PC-9 (cell line): ENCODE measurements at regions not wholly inside any gene's neighbourhood (a gene's known extent, or its start where the extent isn't known, plus 50 kb on each side); places are given as distances from the start of the nearest gene placed in this dataset.

Source experiments
- BruUV-seq: library from RNA; stranded (reverse); fragments of 400-500 nt; replicated peaks from 2 replicates; lab custom pipeline; 2021; lab: Mats Ljungman, UMichigan
- CTCF ChIA-PET: fragments of 300-600 bp; sonication (Branson Sonifier 250); formaldehyde crosslinking; loops from one replicate; lab custom pipeline; 2022; ENCODE audit warnings: antibody characterized with exemption; lab: Charles Lee
- POLR2A ChIA-PET: fragments of 300-600 bp; sonication (Branson Sonifier 250); formaldehyde crosslinking; loops from one replicate; lab custom pipeline; 2022; ENCODE audit warnings: antibody characterized with exemption; ENCODE audit not compliant: unreplicated experiment; lab: Charles Lee
- DNase-seq, 2 experiments: peaks; one replicate each; pipeline versions ENCODE4 v3.0.0 to v3.0.0-alpha.2; 2015 to 2022; ENCODE audit warnings: mixed read lengths in 1 of 2
- H2AFZ ChIP-seq: fragments of 200-600 bp; sonication (generic); 2 replicates; pipeline ENCODE4 v1.8.1; 2017; ENCODE audit warnings: antibody characterized with exemption
- H3F3A ChIP-seq: fragments of 200-600 bp; sonication (generic); 2 replicates; pipeline ENCODE4 v1.8.1; 2017; ENCODE audit warnings: antibody characterized with exemption, mild to moderate bottlenecking, low read depth; ENCODE audit not compliant: insufficient read depth
- H3K27ac ChIP-seq: fragments of 200-600 bp; sonication (generic); 2 replicates; pipeline ENCODE4 v1.6.1; 2016; ENCODE audit warnings: mixed run types
- H3K27me3 ChIP-seq: fragments of 200-600 bp; sonication (generic); 2 replicates; pipeline ENCODE4 v1.6.1; 2016; ENCODE audit warnings: low read depth, mixed run types; ENCODE audit not compliant: insufficient read depth
- H3K36me3 ChIP-seq: fragments of 200-600 bp; sonication (generic); 2 replicates; pipeline ENCODE4 v1.6.1; 2016; ENCODE audit warnings: low read depth, mixed run types
- H3K4me1 ChIP-seq: fragments of 200-600 bp; sonication (generic); replicated peaks from 2 replicates; pipeline ENCODE4 v1.6.1; 2016; ENCODE audit warnings: mixed run types; ENCODE audit not compliant: insufficient read depth
- H3K4me2 ChIP-seq: fragments of 200-600 bp; sonication (generic); 2 replicates; pipeline ENCODE4 v1.6.1; 2017; ENCODE audit warnings: mixed run types
- H3K4me3 ChIP-seq: fragments of 200-600 bp; sonication (generic); 2 replicates; pipeline ENCODE4 v1.6.1; 2016; ENCODE audit warnings: mixed run types
- H3K79me2 ChIP-seq: fragments of 200-600 bp; sonication (generic); 2 replicates; pipeline ENCODE4 v1.6.1; 2017; ENCODE audit warnings: low read depth, mixed run types
- H3K9me2 ChIP-seq: fragments of 200-600 bp; sonication (generic); 2 replicates; pipeline ENCODE4 v1.8.1; 2017; ENCODE audit warnings: mild to moderate bottlenecking; ENCODE audit not compliant: insufficient read depth
- H3K9me3 ChIP-seq: fragments of 200-600 bp; sonication (generic); 2 replicates; pipeline ENCODE4 v1.8.1; 2016; ENCODE audit warnings: low read depth; ENCODE audit not compliant: insufficient read depth
- H4K20me1 ChIP-seq: fragments of 200-600 bp; sonication (generic); 2 replicates; pipeline ENCODE4 v1.8.1; 2017; ENCODE audit not compliant: insufficient read depth
- EZH2 ChIP-seq: fragments of 200-600 bp; sonication (generic); IDR thresholded peaks from 2 replicates; pipeline ENCODE4 v1.8.0; 2017; ENCODE audit warnings: antibody characterized with exemption, low read depth
- intact Hi-C: fragments of 100-400 bp; cut with micrococcal nuclease; formaldehyde crosslinking; loops from one replicate; pipeline ENCODE4 v1.10.0; 2022; ENCODE audit not compliant: unreplicated experiment
- TF ChIP-seq, protein P1 (sequence below): fragments of 200-600 bp; sonication (generic); conservative IDR thresholded peaks from 2 replicates; pipeline ENCODE4 v1.6.1; 2017; ENCODE audit warnings: mixed run types, antibody characterized with exemption, mild to moderate bottlenecking, moderate library complexity

DNA sequence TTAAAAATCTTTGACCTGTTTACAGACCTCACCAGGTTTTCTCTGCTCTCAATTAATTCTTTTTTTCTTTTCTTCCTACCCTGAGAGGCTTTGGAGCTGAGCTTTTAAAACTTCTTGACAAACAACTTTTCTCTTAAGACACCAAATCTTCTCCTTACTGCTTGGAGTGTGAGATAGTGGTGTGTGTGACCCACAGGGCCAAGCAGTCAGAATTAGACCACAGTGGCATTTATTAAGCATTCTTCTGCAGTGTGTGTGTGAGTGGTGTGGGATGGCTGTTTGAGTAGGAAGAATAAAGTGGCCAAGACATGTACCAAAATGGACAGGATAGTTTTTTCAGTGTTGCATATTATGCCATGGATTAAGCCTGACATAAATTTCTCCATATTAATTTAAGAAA is 665.1 kb downstream of the RAPGEF2 start:
- ChIA-PET CTCF (no interaction called here), POLR2A (no interaction called here)
- H3K9me2 ChIP-seq: no peaks in the 10 kb centered on the region
- H3F3A ChIP-seq: no peaks in the 10 kb centered on the region
- H3K9me3 ChIP-seq: no peaks in the 10 kb centered on the region
- no peak overlapping the region for H3K27ac ChIP-seq
- no peak for DNase-seq
- H4K20me1 ChIP-seq: no peaks in the 10 kb centered on the region
- H2AFZ ChIP-seq: no peak overlapping the region
- H3K79me2 ChIP-seq: no peaks in the 10 kb centered on the region
- intact Hi-C loops: loop anchor here (10.0 kb wide), 1 partner anchor 283 kb away; no protein-coding TSS in a partner anchor
- H3K4me2 ChIP-seq: no peak overlapping the region
- H3K4me1 ChIP-seq: no peaks in the 10 kb centered on the region
- no peak for TF ChIP-seq EZH2
- TF ChIP-seq, protein P1, sequence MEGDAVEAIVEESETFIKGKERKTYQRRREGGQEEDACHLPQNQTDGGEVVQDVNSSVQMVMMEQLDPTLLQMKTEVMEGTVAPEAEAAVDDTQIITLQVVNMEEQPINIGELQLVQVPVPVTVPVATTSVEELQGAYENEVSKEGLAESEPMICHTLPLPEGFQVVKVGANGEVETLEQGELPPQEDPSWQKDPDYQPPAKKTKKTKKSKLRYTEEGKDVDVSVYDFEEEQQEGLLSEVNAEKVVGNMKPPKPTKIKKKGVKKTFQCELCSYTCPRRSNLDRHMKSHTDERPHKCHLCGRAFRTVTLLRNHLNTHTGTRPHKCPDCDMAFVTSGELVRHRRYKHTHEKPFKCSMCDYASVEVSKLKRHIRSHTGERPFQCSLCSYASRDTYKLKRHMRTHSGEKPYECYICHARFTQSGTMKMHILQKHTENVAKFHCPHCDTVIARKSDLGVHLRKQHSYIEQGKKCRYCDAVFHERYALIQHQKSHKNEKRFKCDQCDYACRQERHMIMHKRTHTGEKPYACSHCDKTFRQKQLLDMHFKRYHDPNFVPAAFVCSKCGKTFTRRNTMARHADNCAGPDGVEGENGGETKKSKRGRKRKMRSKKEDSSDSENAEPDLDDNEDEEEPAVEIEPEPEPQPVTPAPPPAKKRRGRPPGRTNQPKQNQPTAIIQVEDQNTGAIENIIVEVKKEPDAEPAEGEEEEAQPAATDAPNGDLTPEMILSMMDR: no peak
- no TSS peak for BruUV-seq
- no peaks in the 10 kb centered on the region for H3K36me3 ChIP-seq
- H3K4me3 ChIP-seq: no peak overlapping the region
- H3K27me3 ChIP-seq: no peaks in the 10 kb centered on the region

DNA sequence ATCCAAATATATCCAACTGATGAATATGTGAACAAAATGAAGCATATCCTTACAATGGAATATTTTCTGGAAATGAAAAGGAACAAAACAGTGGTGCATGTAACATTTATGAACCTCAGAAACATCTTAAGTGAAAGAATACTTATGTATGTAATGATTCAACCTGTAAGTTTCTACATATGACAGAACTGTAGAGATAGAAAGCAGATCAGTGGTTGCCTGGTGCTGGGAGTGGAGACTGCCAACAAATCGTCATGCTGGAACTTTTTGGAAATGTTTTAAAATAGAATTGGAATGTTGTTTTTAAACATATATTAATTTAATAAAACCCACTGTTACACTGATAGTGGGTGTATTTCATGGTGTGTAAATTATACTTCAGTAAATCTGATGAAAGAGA is 667.5 kb downstream of the RAPGEF2 start:
- Histone ChIP-seq H3K9me3 (no peaks in the 10 kb centered on the region), H3K27me3 (no peaks in the 10 kb centered on the region), H3F3A (no peaks in the 10 kb centered on the region), H3K36me3 (no peaks in the 10 kb centered on the region), H3K9me2 (no peaks in the 10 kb centered on the region), H4K20me1 (no peaks in the 10 kb centered on the region), H3K4me3 (no peak overlapping the region), H3K27ac (no peak overlapping the region), H3K4me1 (no peaks in the 10 kb centered on the region), H3K79me2 (no peaks in the 10 kb centered on the region), H2AFZ (no peak overlapping the region), H3K4me2 (no peak overlapping the region; the same call in 1 of the 2 replicates)
- intact Hi-C loops: no loop called here
- no peak for DNase-seq
- no TSS peak for BruUV-seq
- TF ChIP-seq EZH2: no peak
- TF ChIP-seq, protein P1: no peak
- CTCF ChIA-PET: no interaction called here
- POLR2A ChIA-PET: no interaction called here

DNA sequence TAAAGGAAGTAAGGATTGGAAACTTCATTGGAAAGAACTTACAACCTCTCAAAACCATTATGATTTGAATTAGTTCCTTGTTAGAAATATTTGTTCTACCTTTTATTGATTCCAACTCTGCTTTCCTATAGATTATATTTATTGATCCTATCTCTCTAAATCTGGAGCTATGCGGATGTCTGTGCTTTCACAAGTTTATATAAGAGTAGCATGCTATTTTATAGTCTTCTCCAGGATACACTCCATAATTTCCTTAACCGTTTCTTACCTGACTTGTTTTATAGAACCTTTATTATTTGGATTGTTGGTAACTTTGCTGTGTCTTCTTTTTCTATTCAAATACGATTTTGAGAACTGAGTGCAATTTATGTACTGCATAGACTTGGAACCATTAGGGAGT is 668.1 kb downstream of the RAPGEF2 start:
- intact Hi-C loops: no loop called here
- no peaks in the 10 kb centered on the region for H3K36me3 ChIP-seq
- H3K27me3 ChIP-seq: no peaks in the 10 kb centered on the region
- no peaks in the 10 kb centered on the region for H3K79me2 ChIP-seq
- H3K27ac ChIP-seq: no peak overlapping the region
- TF ChIP-seq EZH2: no peak
- H3K9me3 ChIP-seq: no peaks in the 10 kb centered on the region
- no peak overlapping the region for H2AFZ ChIP-seq
- BruUV-seq: no TSS peak
- no peaks in the 10 kb centered on the region for H3K9me2 ChIP-seq
- H3K4me2 ChIP-seq: no peak overlapping the region
- H4K20me1 ChIP-seq: no peaks in the 10 kb centered on the region
- ChIA-PET CTCF (no interaction called here), POLR2A (no interaction called here)
- H3K4me3 ChIP-seq: no peak overlapping the region
- no peak for DNase-seq
- no peaks in the 10 kb centered on the region for H3K4me1 ChIP-seq
- H3F3A ChIP-seq: no peaks in the 10 kb centered on the region

DNA sequence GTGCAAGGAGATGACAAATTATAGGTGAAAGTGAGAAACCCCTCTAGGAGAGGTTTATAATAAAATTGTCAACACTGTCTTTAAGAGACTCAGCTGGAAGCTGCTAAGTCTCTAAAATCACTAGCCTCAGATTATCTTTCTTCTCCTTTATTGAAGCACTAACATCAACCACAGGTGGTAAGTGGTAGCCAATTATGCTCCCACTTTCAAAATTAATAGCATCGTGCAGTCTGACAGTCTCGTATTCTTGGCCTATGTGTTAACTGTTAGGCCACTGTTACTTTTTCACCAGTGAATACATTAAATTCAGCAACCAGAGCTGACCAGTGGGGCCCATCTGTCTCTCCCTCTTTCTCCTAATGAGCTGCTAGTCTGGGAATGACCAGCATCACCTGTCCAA is 674.1 kb downstream of the RAPGEF2 start:
- Histone ChIP-seq H3K9me2 (no peaks in the 10 kb centered on the region), H3K79me2 (no peaks in the 10 kb centered on the region), H3K9me3 (no peaks in the 10 kb centered on the region), H3K36me3 (no peaks in the 10 kb centered on the region), H3K4me2 (no peak overlapping the region), H3K27me3 (no peaks in the 10 kb centered on the region), H3K4me3 (no peak overlapping the region), H2AFZ (no peak overlapping the region), H3K27ac (no peak overlapping the region), H3K4me1 (no peaks in the 10 kb centered on the region), H4K20me1 (no peaks in the 10 kb centered on the region), H3F3A (no peaks in the 10 kb centered on the region)
- intact Hi-C loops: no loop called here
- no peak for DNase-seq
- ChIA-PET POLR2A (no interaction called here), CTCF (no interaction called here)
- BruUV-seq: no TSS peak
- no peak for TF ChIP-seq EZH2
- TF ChIP-seq, protein P1: no peak
